Stomach (tissue), 4 donors: ENCODE measurements at regions not wholly inside any gene's neighbourhood (a gene's known extent, or its start where the extent isn't known, plus 50 kb on each side); places are given as distances from the start of the nearest gene placed in this dataset.

ENCODE experiments used
- EP300 ChIP-seq: sonication (generic); formaldehyde crosslinking; IDR thresholded peaks from one replicate; pipeline ENCODE4 v1.6.1; 2017; ENCODE audit warnings: antibody characterized with exemption
- POLR2A ChIP-seq, 4 donors: fragments of 450-650 bp; IDR thresholded peaks; one replicate each; pipeline ENCODE4 v1.6.1; 2016; ENCODE audit warnings: antibody characterized with exemption in 4 of 4, control low read depth in 2 of 4, mild to moderate bottlenecking in 1 of 4, moderate library complexity in 1 of 4
- POLR2AphosphoS5 ChIP-seq, 3 donors: sonication (generic); formaldehyde crosslinking; IDR thresholded peaks; one replicate each; pipeline ENCODE4 v1.6.1; 2016; ENCODE audit warnings: antibody characterized with exemption in 3 of 3
- TF ChIP-seq, protein P1 (sequence below), 7 experiments: fragments of 450-650 bp in 4 of 7; fragments of 200-600 bp in 3 of 7; sonication (generic) in 3 of 7; IDR thresholded peaks; one replicate each; pipeline ENCODE4 v1.5.1; 2016 to 2019; ENCODE audit warnings: antibody characterized with exemption in 7 of 7, control low read depth in 2 of 7, mild to moderate bottlenecking in 1 of 7

DNA sequence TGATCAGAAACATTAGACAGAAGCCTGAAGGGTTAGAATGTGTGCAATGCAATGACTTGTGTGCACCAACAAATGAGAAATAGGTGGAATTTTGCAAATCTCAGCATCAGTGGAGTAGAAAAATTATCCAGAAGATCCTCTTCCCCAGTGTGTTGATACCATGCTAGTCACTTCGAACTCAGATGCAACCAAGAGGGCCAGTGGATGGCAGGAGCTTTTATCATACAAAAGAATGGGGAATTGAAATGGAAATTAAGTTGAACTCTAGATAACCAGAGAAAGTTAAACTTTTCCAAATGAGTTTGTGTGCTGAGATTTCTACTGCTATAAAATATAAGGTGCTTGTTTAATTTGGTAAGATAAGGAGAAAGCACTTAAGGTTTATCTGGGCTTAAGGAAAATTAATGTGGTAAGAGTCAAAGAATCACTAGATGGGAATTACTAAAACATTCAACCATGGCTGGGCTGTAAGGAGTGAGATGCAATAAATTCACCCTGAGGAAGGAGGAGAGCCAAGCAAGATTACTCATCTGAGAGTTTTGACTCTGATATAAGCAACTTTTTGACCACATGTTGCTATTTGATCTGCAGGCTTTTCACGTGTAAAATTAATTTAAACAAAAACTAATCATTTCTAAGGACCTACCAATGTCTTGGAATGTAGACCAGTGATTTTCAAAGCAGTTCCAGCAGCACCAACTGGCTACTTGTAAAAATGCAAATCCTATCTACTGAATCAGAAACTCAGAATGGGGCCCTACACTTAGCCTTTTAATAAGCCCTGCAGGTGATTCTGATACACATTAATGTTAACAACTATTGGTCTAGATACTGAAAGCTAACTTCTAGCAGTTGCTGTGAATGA lies 113.2 kb downstream of the CDC14C start:
- TF ChIP-seq, protein P1, sequence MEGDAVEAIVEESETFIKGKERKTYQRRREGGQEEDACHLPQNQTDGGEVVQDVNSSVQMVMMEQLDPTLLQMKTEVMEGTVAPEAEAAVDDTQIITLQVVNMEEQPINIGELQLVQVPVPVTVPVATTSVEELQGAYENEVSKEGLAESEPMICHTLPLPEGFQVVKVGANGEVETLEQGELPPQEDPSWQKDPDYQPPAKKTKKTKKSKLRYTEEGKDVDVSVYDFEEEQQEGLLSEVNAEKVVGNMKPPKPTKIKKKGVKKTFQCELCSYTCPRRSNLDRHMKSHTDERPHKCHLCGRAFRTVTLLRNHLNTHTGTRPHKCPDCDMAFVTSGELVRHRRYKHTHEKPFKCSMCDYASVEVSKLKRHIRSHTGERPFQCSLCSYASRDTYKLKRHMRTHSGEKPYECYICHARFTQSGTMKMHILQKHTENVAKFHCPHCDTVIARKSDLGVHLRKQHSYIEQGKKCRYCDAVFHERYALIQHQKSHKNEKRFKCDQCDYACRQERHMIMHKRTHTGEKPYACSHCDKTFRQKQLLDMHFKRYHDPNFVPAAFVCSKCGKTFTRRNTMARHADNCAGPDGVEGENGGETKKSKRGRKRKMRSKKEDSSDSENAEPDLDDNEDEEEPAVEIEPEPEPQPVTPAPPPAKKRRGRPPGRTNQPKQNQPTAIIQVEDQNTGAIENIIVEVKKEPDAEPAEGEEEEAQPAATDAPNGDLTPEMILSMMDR (IDR thresholded peaks at IDR 0.05): no peak
- TF ChIP-seq POLR2A (IDR thresholded peaks at IDR 0.05) (no peak), POLR2AphosphoS5 (IDR thresholded peaks at IDR 0.05) (no peak), EP300 (no peak)
